Neural cell (in vitro differentiated cells): ENCODE measurements at regions not wholly inside any gene's neighbourhood (a gene's known extent, or its start where the extent isn't known, plus 50 kb on each side); places are given as distances from the start of the nearest gene placed in this dataset.

Source experiments
- H2AFZ ChIP-seq: fragments of 200-600, 300-800 bp; sonication (generic), shearing (Covaris generic); 2 replicates; pipeline ENCODE4 v1.6.0; 2014; ENCODE audit warnings: low read depth, mild to moderate bottlenecking, antibody characterized with exemption, low read length, moderate library complexity
- H3F3A ChIP-seq: fragments of 200-600 bp; shearing (Covaris generic); 2 replicates; pipeline ENCODE4 v1.6.1; 2016; ENCODE audit warnings: mild to moderate bottlenecking, moderate library complexity, mixed read lengths, antibody characterized with exemption, low read length; ENCODE audit not compliant: insufficient read depth, poor library complexity, severe bottlenecking
- H3K27ac ChIP-seq: fragments of 200-600, 300-800 bp; sonication (generic), shearing (Covaris generic); 2 replicates; pipeline ENCODE4 v1.5.1; 2014; ENCODE audit warnings: mild to moderate bottlenecking, low read length, moderate library complexity
- H3K27me3 ChIP-seq: fragments of 300-800, 200-600 bp; sonication (generic), shearing (Covaris generic); 2 replicates; pipeline ENCODE4 v1.6.0; 2014; ENCODE audit warnings: mild to moderate bottlenecking, low read depth, low read length, moderate library complexity; ENCODE audit not compliant: insufficient read depth
- H3K36me3 ChIP-seq: fragments of 300-800, 200-600 bp; sonication (generic), shearing (Covaris generic); 2 replicates; pipeline ENCODE4 v1.5.1; 2014; ENCODE audit warnings: mild to moderate bottlenecking, antibody characterized with exemption, low read length, moderate library complexity; ENCODE audit not compliant: insufficient read depth
- H3K4me2 ChIP-seq: fragments of 300-800, 200-600 bp; sonication (generic), shearing (Covaris generic); 2 replicates; pipeline ENCODE4 v1.6.0; 2014; ENCODE audit warnings: mild to moderate bottlenecking, low read length
- H3K4me3 ChIP-seq: fragments of 300-800, 200-600 bp; sonication (generic), shearing (Covaris generic); 2 replicates; pipeline ENCODE4 v1.5.1; 2014; ENCODE audit warnings: mild to moderate bottlenecking, low read length, moderate library complexity
- H3K79me2 ChIP-seq: fragments of 200-600 bp; shearing (Covaris generic); replicated peaks from 2 replicates; pipeline ENCODE4 v1.6.0; 2014; ENCODE audit warnings: mild to moderate bottlenecking, low read length, moderate library complexity; ENCODE audit not compliant: insufficient read depth
- H3K9ac ChIP-seq: fragments of 300-800, 200-600 bp; sonication (generic), shearing (Covaris generic); 2 replicates; pipeline ENCODE4 v1.6.1; 2016; ENCODE audit warnings: mild to moderate bottlenecking, low read length, mixed read lengths
- H3K9me2 ChIP-seq: fragments of 200-600 bp; shearing (Covaris generic); 2 replicates; pipeline ENCODE4 v1.6.1; 2016; ENCODE audit warnings: mild to moderate bottlenecking, low read length, mixed read lengths; ENCODE audit not compliant: insufficient read depth
- H3K9me3 ChIP-seq: fragments of 200-600, 300-800 bp; sonication (generic), shearing (Covaris generic); 2 replicates; pipeline ENCODE4 v1.6.1; 2016; ENCODE audit warnings: mild to moderate bottlenecking, mixed run types, low read length, moderate library complexity, mixed read lengths
- H4K20me1 ChIP-seq: fragments of 200-600 bp; shearing (Covaris generic); 2 replicates; pipeline ENCODE4 v1.6.1; 2016; ENCODE audit warnings: mild to moderate bottlenecking, mixed run types; ENCODE audit not compliant: insufficient read depth
- CTCF ChIP-seq: fragments of 450-650 bp; IDR thresholded peaks from 2 replicates; pipeline ENCODE4 v1.5.1; 2014; ENCODE audit warnings: antibody characterized with exemption, mild to moderate bottlenecking, moderate library complexity; ENCODE audit not compliant: poor library complexity, severe bottlenecking
- EP300 ChIP-seq: fragments of 450-650 bp; conservative IDR thresholded peaks from 2 replicates; pipeline ENCODE4 v1.6.1; 2014; ENCODE audit warnings: antibody characterized with exemption, mild to moderate bottlenecking, moderate library complexity; ENCODE audit not compliant: poor library complexity, severe bottlenecking
- EZH2 ChIP-seq: fragments of 200-600, 300-800 bp; shearing (Covaris generic), sonication (generic); IDR thresholded peaks from 2 replicates; pipeline ENCODE4 v1.6.1; 2014; ENCODE audit warnings: antibody characterized with exemption, low read length, borderline replicate concordance, mild to moderate bottlenecking; ENCODE audit not compliant: insufficient read depth, poor library complexity, severe bottlenecking
- MXI1 ChIP-seq: fragments of 450-650 bp; conservative IDR thresholded peaks from 2 replicates; pipeline ENCODE4 v1.6.1; 2014; ENCODE audit warnings: antibody characterized with exemption, mild to moderate bottlenecking; ENCODE audit not compliant: poor library complexity, severe bottlenecking
- POLR2AphosphoS5 ChIP-seq: IDR thresholded peaks from 2 replicates; pipeline ENCODE4 v1.6.1; 2012
- RAD21 ChIP-seq: fragments of 450-650 bp; conservative IDR thresholded peaks from 2 replicates; pipeline ENCODE4 v1.6.1; 2014; ENCODE audit warnings: antibody characterized with exemption, mild to moderate bottlenecking, moderate library complexity
- REST ChIP-seq: IDR thresholded peaks from 2 replicates; pipeline ENCODE4 v1.6.1; 2012; ENCODE audit warnings: borderline replicate concordance
- SMC3 ChIP-seq: fragments of 450-650 bp; conservative IDR thresholded peaks from 2 replicates; pipeline ENCODE4 v1.6.1; 2014; ENCODE audit warnings: antibody characterized with exemption, mild to moderate bottlenecking, moderate library complexity; ENCODE audit not compliant: poor library complexity
- TAF1 ChIP-seq: IDR thresholded peaks from 2 replicates; pipeline ENCODE4 v1.6.1; 2012; ENCODE audit warnings: low read depth

GRCh38 chr4:176387571-176387970 lies 67.8 kb downstream of the SPCS3 start:
- H3K9ac ChIP-seq: no peak overlapping the region
- no peak overlapping the region for H3K4me3 ChIP-seq
- no peaks in the 10 kb centered on the region for H3K9me2 ChIP-seq
- no peak overlapping the region for H3K4me2 ChIP-seq
- H3K36me3 ChIP-seq: no peaks in the 10 kb centered on the region
- no peaks in the 10 kb centered on the region for H3K9me3 ChIP-seq
- no peaks in the 10 kb centered on the region for H3K79me2 ChIP-seq
- H3K27me3 ChIP-seq: no peaks in the 10 kb centered on the region
- H4K20me1 ChIP-seq: no peaks in the 10 kb centered on the region
- H3F3A ChIP-seq: no peaks in the 10 kb centered on the region
- H2AFZ ChIP-seq: no peak overlapping the region
- no peak overlapping the region for H3K27ac ChIP-seq
- no peak for TF ChIP-seq EZH2
- no peak for TF ChIP-seq RAD21
- no peak for TF ChIP-seq CTCF
- TF ChIP-seq EP300: no peak
- TF ChIP-seq TAF1: no peak
- no peak for TF ChIP-seq SMC3
- no peak for TF ChIP-seq MXI1
- no peak for TF ChIP-seq REST
- no peak for TF ChIP-seq POLR2AphosphoS5

- Histone ChIP-seq H3K4me2 (no peak overlapping the region), H3K9me2 (no peaks in the 10 kb centered on the region), H3K9me3 (no peaks in the 10 kb centered on the region), H3K36me3 (no peaks in the 10 kb centered on the region), H2AFZ (no peak overlapping the region), H3K27ac (no peak overlapping the region), H3K79me2 (no peaks in the 10 kb centered on the region), H4K20me1 (no peaks in the 10 kb centered on the region), H3F3A (no peaks in the 10 kb centered on the region), H3K27me3 (no peaks in the 10 kb centered on the region), H3K4me3 (no peak overlapping the region), H3K9ac (no peak overlapping the region)
- TF ChIP-seq EP300 (no peak), REST (no peak)
These were observed 73.7 kb downstream of the SPCS3 start for GRCh38 chr4:176393306-176394013.
